Panc1 (cell line): ENCODE measurements at regions not wholly inside any gene's neighbourhood (a gene's known extent, or its start where the extent isn't known, plus 50 kb on each side); places are given as distances from the start of the nearest gene placed in this dataset.

Experiments used
- ATAC-seq: fragments of 200-7000 bp; cut with Tn5 transposase; 2 replicates; pipeline ENCODE4 v1.9.1; 2020; ENCODE audit warnings: mild to moderate bottlenecking, moderate library complexity
- BruUV-seq: library from RNA; stranded (reverse); fragments of 400-500 nt; replicated peaks from 2 replicates; lab custom pipeline; 2021; lab: Mats Ljungman, UMichigan
- CTCF ChIA-PET: fragments of 300-600 bp; sonication (Branson Sonifier 250); formaldehyde crosslinking; loops from one replicate; lab custom pipeline; 2022; ENCODE audit warnings: antibody characterized with exemption; lab: Charles Lee
- POLR2A ChIA-PET: fragments of 300-600 bp; sonication (Branson Sonifier 250); formaldehyde crosslinking; loops from one replicate; lab custom pipeline; 2022; ENCODE audit warnings: antibody characterized with exemption; lab: Charles Lee
- DNase-seq: peaks from one replicate; pipeline ENCODE4 v3.0.0-alpha.2; 2010; ENCODE audit warnings: low read depth, low spot score
- H3K27ac ChIP-seq: 2 replicates; pipeline ENCODE4 v1.5.1; 2011; ENCODE audit warnings: mild to moderate bottlenecking, low read length, inconsistent platforms
- H3K27me3 ChIP-seq: fragments of 200-500 bp; sonication (Bioruptor generic); 2 replicates; pipeline ENCODE4 v1.6.0; 2014; ENCODE audit warnings: low read length, inconsistent platforms; ENCODE audit not compliant: control insufficient read depth, insufficient read depth
- H3K36me3 ChIP-seq: fragments of 200-500 bp; sonication (Bioruptor generic); 2 replicates; pipeline ENCODE4 v1.5.1; 2014; ENCODE audit warnings: inconsistent platforms, mild to moderate bottlenecking, low read length, moderate library complexity; ENCODE audit not compliant: control insufficient read depth, insufficient read depth
- H3K4me1 ChIP-seq: 2 replicates; pipeline ENCODE4 v1.5.1; 2011; ENCODE audit warnings: inconsistent platforms, mild to moderate bottlenecking, low read length, moderate library complexity; ENCODE audit not compliant: control insufficient read depth, insufficient read depth
- H3K4me3 ChIP-seq, 2 experiments: 2 replicates each; pipeline ENCODE4 v1.5.1; 2011 to 2012; ENCODE audit warnings: low read depth in 2 of 2, low read length in 2 of 2, mild to moderate bottlenecking in 2 of 2, inconsistent platforms in 1 of 2, moderate library complexity in 1 of 2
- H3K9me3 ChIP-seq: fragments of 200-500 bp; sonication (Bioruptor generic); 2 replicates; pipeline ENCODE4 v1.5.1; 2014; ENCODE audit warnings: low read depth, mild to moderate bottlenecking, inconsistent platforms, low read length, moderate library complexity; ENCODE audit not compliant: control insufficient read depth, insufficient read depth
- POLR2AphosphoS5 ChIP-seq: IDR thresholded peaks from 2 replicates; pipeline ENCODE4 v1.6.1; 2012; ENCODE audit warnings: mild to moderate bottlenecking, low read depth, low read length, moderate library complexity
- SIN3A ChIP-seq: IDR thresholded peaks from 2 replicates; pipeline ENCODE4 v1.6.1; 2012; ENCODE audit warnings: low read depth, mild to moderate bottlenecking, low read length, moderate library complexity, borderline replicate concordance; ENCODE audit not compliant: insufficient read depth
- TCF7L2 ChIP-seq: IDR thresholded peaks from 2 replicates; pipeline ENCODE4 v1.6.1; 2011; ENCODE audit warnings: mild to moderate bottlenecking, low read depth, low read length, inconsistent platforms
- in situ Hi-C: cut with HindIII; loops from 2 replicates; pipeline ENCODE4 v1.10.0; 2016; ENCODE audit warnings: low sequenced_read_pairs, low pct_unique_long_range_greater_than_20kb
- intact Hi-C: fragments of 100-400 bp; cut with micrococcal nuclease; formaldehyde crosslinking; loops from one replicate; pipeline ENCODE4 v1.10.0; 2022; ENCODE audit not compliant: unreplicated experiment
- TF ChIP-seq, protein P1 (sequence below): fragments of 450-650 bp; IDR thresholded peaks from 2 replicates; pipeline ENCODE4 v1.5.1; 2017; ENCODE audit warnings: mild to moderate bottlenecking
- TF ChIP-seq, protein P2 (sequence below), 2 experiments: IDR thresholded peaks; 2 replicates each; pipeline ENCODE4 v1.6.1; 2011 to 2012; ENCODE audit warnings: low read depth in 2 of 2, control low read depth in 1 of 2, low read length in 1 of 2, mild to moderate bottlenecking in 1 of 2, moderate library complexity in 1 of 2; ENCODE audit not compliant: insufficient read depth in 1 of 2

DNA sequence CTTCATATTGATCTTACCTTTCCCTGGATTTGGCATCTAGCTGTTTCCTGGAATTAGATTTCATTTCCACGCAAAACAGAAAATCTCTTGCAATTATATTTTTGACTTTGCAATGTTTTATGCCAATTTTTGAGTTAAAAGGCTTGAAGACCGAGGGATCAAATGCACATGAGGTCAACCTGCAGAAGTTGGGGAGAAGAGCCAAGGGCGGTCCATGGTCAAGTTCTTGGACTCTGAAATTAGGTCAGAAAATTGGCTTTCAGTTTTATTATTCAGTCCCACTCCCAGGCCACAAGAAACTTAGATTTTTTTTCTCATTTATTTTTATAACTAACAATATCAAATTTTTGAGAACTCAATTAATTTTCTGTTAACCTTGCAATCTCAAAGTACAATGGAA is 499.1 kb upstream of the USP24 start:
- Histone ChIP-seq H3K27ac (no peak overlapping the region), H3K4me1 (no peaks in the 10 kb centered on the region), H3K27me3 (no peaks in the 10 kb centered on the region), H3K4me3 (no peak overlapping the region), H3K9me3 (no peaks in the 10 kb centered on the region), H3K36me3 (no peaks in the 10 kb centered on the region)
- ATAC-seq (no peak), DNase-seq (no peak)
- intact Hi-C loops (no loop called here), in situ Hi-C loops (no loop called here)
- TF ChIP-seq TCF7L2 (no peak), POLR2AphosphoS5 (no peak), SIN3A (no peak)
- TF ChIP-seq, protein P1, sequence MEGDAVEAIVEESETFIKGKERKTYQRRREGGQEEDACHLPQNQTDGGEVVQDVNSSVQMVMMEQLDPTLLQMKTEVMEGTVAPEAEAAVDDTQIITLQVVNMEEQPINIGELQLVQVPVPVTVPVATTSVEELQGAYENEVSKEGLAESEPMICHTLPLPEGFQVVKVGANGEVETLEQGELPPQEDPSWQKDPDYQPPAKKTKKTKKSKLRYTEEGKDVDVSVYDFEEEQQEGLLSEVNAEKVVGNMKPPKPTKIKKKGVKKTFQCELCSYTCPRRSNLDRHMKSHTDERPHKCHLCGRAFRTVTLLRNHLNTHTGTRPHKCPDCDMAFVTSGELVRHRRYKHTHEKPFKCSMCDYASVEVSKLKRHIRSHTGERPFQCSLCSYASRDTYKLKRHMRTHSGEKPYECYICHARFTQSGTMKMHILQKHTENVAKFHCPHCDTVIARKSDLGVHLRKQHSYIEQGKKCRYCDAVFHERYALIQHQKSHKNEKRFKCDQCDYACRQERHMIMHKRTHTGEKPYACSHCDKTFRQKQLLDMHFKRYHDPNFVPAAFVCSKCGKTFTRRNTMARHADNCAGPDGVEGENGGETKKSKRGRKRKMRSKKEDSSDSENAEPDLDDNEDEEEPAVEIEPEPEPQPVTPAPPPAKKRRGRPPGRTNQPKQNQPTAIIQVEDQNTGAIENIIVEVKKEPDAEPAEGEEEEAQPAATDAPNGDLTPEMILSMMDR = no peak
- TF ChIP-seq, protein P2, sequence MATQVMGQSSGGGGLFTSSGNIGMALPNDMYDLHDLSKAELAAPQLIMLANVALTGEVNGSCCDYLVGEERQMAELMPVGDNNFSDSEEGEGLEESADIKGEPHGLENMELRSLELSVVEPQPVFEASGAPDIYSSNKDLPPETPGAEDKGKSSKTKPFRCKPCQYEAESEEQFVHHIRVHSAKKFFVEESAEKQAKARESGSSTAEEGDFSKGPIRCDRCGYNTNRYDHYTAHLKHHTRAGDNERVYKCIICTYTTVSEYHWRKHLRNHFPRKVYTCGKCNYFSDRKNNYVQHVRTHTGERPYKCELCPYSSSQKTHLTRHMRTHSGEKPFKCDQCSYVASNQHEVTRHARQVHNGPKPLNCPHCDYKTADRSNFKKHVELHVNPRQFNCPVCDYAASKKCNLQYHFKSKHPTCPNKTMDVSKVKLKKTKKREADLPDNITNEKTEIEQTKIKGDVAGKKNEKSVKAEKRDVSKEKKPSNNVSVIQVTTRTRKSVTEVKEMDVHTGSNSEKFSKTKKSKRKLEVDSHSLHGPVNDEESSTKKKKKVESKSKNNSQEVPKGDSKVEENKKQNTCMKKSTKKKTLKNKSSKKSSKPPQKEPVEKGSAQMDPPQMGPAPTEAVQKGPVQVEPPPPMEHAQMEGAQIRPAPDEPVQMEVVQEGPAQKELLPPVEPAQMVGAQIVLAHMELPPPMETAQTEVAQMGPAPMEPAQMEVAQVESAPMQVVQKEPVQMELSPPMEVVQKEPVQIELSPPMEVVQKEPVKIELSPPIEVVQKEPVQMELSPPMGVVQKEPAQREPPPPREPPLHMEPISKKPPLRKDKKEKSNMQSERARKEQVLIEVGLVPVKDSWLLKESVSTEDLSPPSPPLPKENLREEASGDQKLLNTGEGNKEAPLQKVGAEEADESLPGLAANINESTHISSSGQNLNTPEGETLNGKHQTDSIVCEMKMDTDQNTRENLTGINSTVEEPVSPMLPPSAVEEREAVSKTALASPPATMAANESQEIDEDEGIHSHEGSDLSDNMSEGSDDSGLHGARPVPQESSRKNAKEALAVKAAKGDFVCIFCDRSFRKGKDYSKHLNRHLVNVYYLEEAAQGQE (IDR thresholded peaks at IDR 0.05; ENCODE audit: insufficient read depth in 1 of 2, low read depth in 2 of 2, low read length in 1 of 2) = no peak
- no TSS peak for BruUV-seq
- POLR2A ChIA-PET = no interaction called here
- CTCF ChIA-PET = no interaction called here

DNA sequence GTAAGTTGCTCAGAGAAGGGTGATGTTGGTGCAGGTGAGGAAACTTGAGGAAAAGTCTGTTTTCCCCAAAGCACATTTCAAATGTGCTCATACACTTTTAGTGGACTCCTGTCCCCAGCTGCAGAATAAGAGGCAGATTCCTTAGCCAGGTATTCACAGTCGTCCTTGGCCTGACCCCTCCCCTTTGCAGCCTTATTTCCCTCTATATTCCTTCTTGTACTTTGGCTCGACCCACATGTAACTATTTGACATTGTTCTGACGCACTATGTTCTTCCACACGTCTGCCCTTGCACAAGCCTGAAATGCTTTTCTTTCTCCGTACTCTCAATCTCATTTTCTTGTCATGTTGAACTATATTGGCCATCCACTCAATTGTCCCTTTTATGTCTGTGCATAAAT is 498.4 kb upstream of the USP24 start:
- intact Hi-C loops (no loop called here), in situ Hi-C loops (no loop called here)
- Histone ChIP-seq H3K27me3 (no peaks in the 10 kb centered on the region), H3K36me3 (no peaks in the 10 kb centered on the region), H3K4me3 (no peak overlapping the region), H3K27ac (no peak overlapping the region), H3K9me3 (no peaks in the 10 kb centered on the region), H3K4me1 (no peaks in the 10 kb centered on the region)
- POLR2A ChIA-PET = no interaction called here
- ATAC-seq = no peak
- TF ChIP-seq, protein P2 (IDR thresholded peaks at IDR 0.05; ENCODE audit: insufficient read depth in 1 of 2, low read depth in 2 of 2, low read length in 1 of 2) = no peak
- TF ChIP-seq POLR2AphosphoS5 (no peak), SIN3A (no peak), TCF7L2 (no peak)
- TF ChIP-seq, protein P1 = no peak
- CTCF ChIA-PET = no interaction called here
- no TSS peak for BruUV-seq
- DNase-seq = no peak
